ENCODE measurements at regions not wholly inside any gene's neighbourhood (a gene's known extent, or its start where the extent isn't known, plus 50 kb on each side); places are given as distances from the start of the nearest gene placed in this dataset.

- DNase-seq (ENCODE audit: low spot score) (no peak), FAIRE-seq (no peak)
These were observed 1565.1 kb downstream of the ARAP2 start for GRCh38 chr4:34679228-34679627.

- FAIRE-seq (no peak), DNase-seq (ENCODE audit: low spot score) (no peak)
These were observed 1534.8 kb downstream of the ARAP2 start for GRCh38 chr4:34709564-34709963.

GRCh38 chr4:34718576-34719245 lies 1525.6 kb downstream of the ARAP2 start:
- FAIRE-seq (no peak), DNase-seq (ENCODE audit: low spot score) (no peak)

- DNase-seq (ENCODE audit: low spot score) (peak; percentile 13), FAIRE-seq (no peak)
These were observed 1523.7 kb downstream of the ARAP2 start for GRCh38 chr4:34720571-34720970.

GRCh38 chr4:34721835-34722234 lies 1522.5 kb downstream of the ARAP2 start:
- FAIRE-seq (no peak), DNase-seq (ENCODE audit: low spot score) (no peak)

GRCh38 chr4:34723605-34724004 lies 1520.7 kb downstream of the ARAP2 start:
- DNase-seq (ENCODE audit: low spot score) = no peak
- no peak for FAIRE-seq

- FAIRE-seq (no peak), DNase-seq (ENCODE audit: low spot score) (no peak)
These were observed 1519.8 kb downstream of the ARAP2 start for GRCh38 chr4:34724491-34724890.

- FAIRE-seq (no peak), DNase-seq (ENCODE audit: low spot score) (no peak)
These were observed 1513.2 kb downstream of the ARAP2 start for GRCh38 chr4:34731070-34731469.

- FAIRE-seq (no peak), DNase-seq (ENCODE audit: low spot score) (no peak)
These were observed 1512.0 kb downstream of the ARAP2 start for GRCh38 chr4:34732176-34732950.

GRCh38 chr4:34733185-34733941 lies 1511.0 kb downstream of the ARAP2 start:
- no peak for FAIRE-seq
- no peak for DNase-seq (ENCODE audit: low spot score)

GRCh38 chr4:34766935-34767334 lies 1477.4 kb downstream of the ARAP2 start:
- FAIRE-seq (no peak), DNase-seq (ENCODE audit: low spot score) (no peak)

GRCh38 chr4:34767407-34767806 lies 1476.9 kb downstream of the ARAP2 start:
- no peak for DNase-seq (ENCODE audit: low spot score)
- FAIRE-seq = no peak

- DNase-seq (ENCODE audit: low spot score) = no peak
- FAIRE-seq = no peak
These were observed 1472.7 kb downstream of the ARAP2 start for GRCh38 chr4:34771632-34772031.

GRCh38 chr4:34790131-34790530 lies 1454.2 kb downstream of the ARAP2 start:
- no peak for FAIRE-seq

GRCh38 chr4:34791209-34791608 lies 1453.1 kb downstream of the ARAP2 start:
- FAIRE-seq = no peak
- no peak for DNase-seq (ENCODE audit: low spot score)

More at GRCh38 chr4:34790131-34790530, 1454.2 kb downstream of the ARAP2 start:
- DNase-seq (ENCODE audit: low spot score) = no peak

- FAIRE-seq = no peak
- DNase-seq (ENCODE audit: low spot score) = no peak
These were observed 1443.4 kb downstream of the ARAP2 start for GRCh38 chr4:34800953-34801352.

GRCh38 chr4:34814266-34814665 lies 1430.0 kb downstream of the ARAP2 start:
- DNase-seq (ENCODE audit: low spot score) (no peak), FAIRE-seq (no peak)

GRCh38 chr4:34824515-34824914 lies 1419.8 kb downstream of the ARAP2 start:
- DNase-seq (ENCODE audit: low spot score) (no peak), FAIRE-seq (no peak)

- DNase-seq (ENCODE audit: low spot score) (no peak), FAIRE-seq (no peak)
These were observed 1417.7 kb downstream of the ARAP2 start for GRCh38 chr4:34826660-34827059.

- FAIRE-seq = no peak
- DNase-seq (ENCODE audit: low spot score) = no peak
These were observed 1398.4 kb downstream of the ARAP2 start for GRCh38 chr4:34845926-34846325.

- FAIRE-seq (no peak), DNase-seq (ENCODE audit: low spot score) (no peak)
These were observed 1393.9 kb downstream of the ARAP2 start for GRCh38 chr4:34850421-34850820.

GRCh38 chr4:34850968-34851367 lies 1393.3 kb downstream of the ARAP2 start:
- DNase-seq (ENCODE audit: low spot score) = peak; percentile 6
- no peak for FAIRE-seq

Measured in urothelium cell line (cell line).